ENCODE measurements at regions not wholly inside any gene's neighbourhood (a gene's known extent, or its start where the extent isn't known, plus 50 kb on each side); places are given as distances from the start of the nearest gene placed in this dataset.

GRCh38 chr3:29178809-29179793, 101.8 kb upstream of the RBMS3 start:
- no peak for ATAC-seq
- CTCF ChIA-PET: no interaction called here
- no peak for DNase-seq (ENCODE audit: low read depth, low spot score)
- TF ChIP-seq POLR2AphosphoS5 (IDR thresholded peaks at IDR 0.05; ENCODE audit: low read depth, low read length): no peak
- no peak for TF ChIP-seq REST (IDR thresholded peaks at IDR 0.05; ENCODE audit: insufficient read depth in 1 of 2, low read depth in 2 of 2, low read length in 1 of 2)
- TF ChIP-seq TCF7L2 (IDR thresholded peaks at IDR 0.05; ENCODE audit: low read depth, low read length): no peak
- no peak for TF ChIP-seq SIN3A (IDR thresholded peaks at IDR 0.05; ENCODE audit: borderline replicate concordance, insufficient read depth, low read depth, low read length)
- TF ChIP-seq CTCF (IDR thresholded peaks at IDR 0.05): no peak
- intact Hi-C loops (cut with micrococcal nuclease; ENCODE audit: unreplicated experiment): no loop called here
- POLR2A ChIA-PET: no interaction called here
- in situ Hi-C loops (cut with HindIII; ENCODE audit: low pct_unique_long_range_greater_than_20kb, low sequenced_read_pairs): no loop called here
- no peaks in the 10 kb centered on the region for H3K27me3 ChIP-seq (ENCODE audit: control insufficient read depth, insufficient read depth, low read length)
- H3K9me3 ChIP-seq (ENCODE audit: control insufficient read depth, insufficient read depth, low read depth, low read length): no peaks in the 10 kb centered on the region
- no peaks in the 10 kb centered on the region for H3K4me1 ChIP-seq (ENCODE audit: control insufficient read depth, insufficient read depth, low read length)
- H3K27ac ChIP-seq (ENCODE audit: low read length): no peak overlapping the region
- no peak overlapping the region for H3K4me3 ChIP-seq (ENCODE audit: low read depth in 2 of 2, low read length in 2 of 2)
- no peaks in the 10 kb centered on the region for H3K36me3 ChIP-seq (ENCODE audit: control insufficient read depth, insufficient read depth, low read length)
- BruUV-seq (replicated peaks): no TSS peak

GRCh38 chr3:29181149-29181780, 99.6 kb upstream of the RBMS3 start:
- ATAC-seq (no peak), DNase-seq (ENCODE audit: low read depth, low spot score) (no peak)
- Histone ChIP-seq H3K4me1 (ENCODE audit: control insufficient read depth, insufficient read depth, low read length) (no peaks in the 10 kb centered on the region), H3K27me3 (ENCODE audit: control insufficient read depth, insufficient read depth, low read length) (no peaks in the 10 kb centered on the region), H3K4me3 (ENCODE audit: low read depth in 2 of 2, low read length in 2 of 2) (no peak overlapping the region), H3K9me3 (ENCODE audit: control insufficient read depth, insufficient read depth, low read depth, low read length) (no peaks in the 10 kb centered on the region), H3K36me3 (ENCODE audit: control insufficient read depth, insufficient read depth, low read length) (no peaks in the 10 kb centered on the region), H3K27ac (ENCODE audit: low read length) (no peak overlapping the region)
- in situ Hi-C loops (cut with HindIII; ENCODE audit: low pct_unique_long_range_greater_than_20kb, low sequenced_read_pairs): no loop called here
- ChIA-PET POLR2A (no interaction called here), CTCF (no interaction called here)
- TF ChIP-seq SIN3A (IDR thresholded peaks at IDR 0.05; ENCODE audit: borderline replicate concordance, insufficient read depth, low read depth, low read length) (no peak), TCF7L2 (IDR thresholded peaks at IDR 0.05; ENCODE audit: low read depth, low read length) (no peak), CTCF (IDR thresholded peaks at IDR 0.05) (no peak), REST (IDR thresholded peaks at IDR 0.05; ENCODE audit: insufficient read depth in 1 of 2, low read depth in 2 of 2, low read length in 1 of 2) (no peak), POLR2AphosphoS5 (IDR thresholded peaks at IDR 0.05; ENCODE audit: low read depth, low read length) (no peak)
- intact Hi-C loops (cut with micrococcal nuclease; ENCODE audit: unreplicated experiment): no loop called here
- no TSS peak for BruUV-seq (replicated peaks)
